ENCODE measurements at regions not wholly inside any gene's neighbourhood (a gene's known extent, or its start where the extent isn't known, plus 50 kb on each side); places are given as distances from the start of the nearest gene placed in this dataset.

DNA sequence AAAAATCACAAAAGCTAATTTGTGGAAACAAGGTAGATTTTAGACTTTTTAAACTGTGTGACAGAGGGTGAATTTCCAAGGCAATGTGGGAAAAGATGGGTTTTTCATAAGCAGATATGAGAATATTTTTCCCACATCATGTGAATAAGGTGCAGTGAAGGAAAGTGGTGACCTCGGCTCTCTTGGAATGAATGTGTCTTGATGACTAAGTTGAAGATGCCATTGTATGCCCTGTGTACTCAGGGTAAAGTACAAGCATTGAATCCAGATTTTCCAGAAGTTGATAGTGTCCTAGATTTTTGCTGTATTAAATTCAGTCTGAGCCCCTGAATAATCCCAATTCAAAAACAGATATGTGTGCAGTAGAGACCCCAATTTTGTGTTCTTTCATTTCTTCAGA lies 442.6 kb upstream of the ADGRL2 start:
- intact Hi-C loops (cut with DNase I) = no loop called here
- no peak for TF ChIP-seq POLR2AphosphoS5 (IDR thresholded peaks at IDR 0.05)
- TF ChIP-seq POLR2A (IDR thresholded peaks at IDR 0.05) = no peak

GRCh38 chr1:81351864-81352263 lies 448.9 kb upstream of the ADGRL2 start:
- Histone ChIP-seq H3K4me1 (replicated peaks) (no peaks in the 10 kb centered on the region), H3K36me3 (no peaks in the 10 kb centered on the region), H3K9me3 (no peaks in the 10 kb centered on the region), H3K4me3 (no peak overlapping the region), H3K27me3 (replicated peaks; ENCODE audit: insufficient read depth) (no peaks in the 10 kb centered on the region), H3K27ac (no peak overlapping the region)
- no peak for DNase-seq (ENCODE audit: low spot score)
- TF ChIP-seq CTCF (IDR thresholded peaks at IDR 0.05) (no peak), POLR2A (IDR thresholded peaks at IDR 0.05) (no peak), POLR2AphosphoS5 (IDR thresholded peaks at IDR 0.05) (no peak)
- intact Hi-C loops (cut with DNase I) = no loop called here
- 55% methylated on average over 5 of the region's 5 CpGs for WGBS

More for the DNA sequence above, 442.6 kb upstream of the ADGRL2 start:
- Histone ChIP-seq H3K9me3 (no peaks in the 10 kb centered on the region), H3K27me3 (replicated peaks; ENCODE audit: insufficient read depth) (no peaks in the 10 kb centered on the region), H3K4me3 (no peak overlapping the region), H3K36me3 (no peaks in the 10 kb centered on the region), H3K4me1 (replicated peaks) (no peaks in the 10 kb centered on the region), H3K27ac (no peak overlapping the region)
- WGBS = 97% methylated on average over 1 of the region's 1 CpG
- DNase-seq (ENCODE audit: low spot score) = no peak

DNA sequence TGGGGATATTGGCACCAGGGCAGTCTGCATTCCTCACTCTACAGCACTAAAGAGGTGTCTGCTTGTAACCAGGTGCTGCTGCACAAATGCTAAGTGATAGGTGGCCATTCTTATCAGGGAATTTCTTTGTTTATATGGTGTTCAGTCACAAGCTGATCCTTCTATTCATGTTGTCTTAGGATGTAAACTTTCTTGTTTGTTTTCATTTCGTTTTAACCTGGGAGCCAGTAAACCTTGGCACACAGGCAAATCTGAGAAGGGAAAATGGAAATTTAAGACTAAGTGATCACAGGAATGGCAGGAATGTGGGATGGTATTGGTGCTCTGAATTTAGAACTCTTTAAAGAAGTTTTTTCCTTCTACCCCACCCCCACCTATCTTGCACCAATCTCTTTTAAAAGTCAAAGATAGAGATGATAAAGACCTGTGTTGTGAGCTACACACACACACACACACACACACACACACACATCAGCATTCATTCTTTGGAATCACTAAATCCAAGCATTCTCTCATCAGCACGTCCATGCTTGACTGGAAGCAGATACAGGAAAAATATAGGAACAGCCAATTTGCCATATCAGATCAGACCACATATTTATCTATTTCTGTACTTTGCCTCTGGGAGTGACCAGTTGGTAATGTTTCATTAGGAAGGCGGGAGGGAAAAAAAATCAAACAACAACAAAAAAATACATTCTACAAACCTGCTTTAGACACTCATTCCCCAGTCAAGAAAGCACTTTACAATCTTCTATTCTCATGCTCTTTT lies 451.4 kb upstream of the ADGRL2 start:
- no peak for DNase-seq (ENCODE audit: low spot score)
- no peaks in the 10 kb centered on the region for H3K4me1 ChIP-seq (replicated peaks)
- intact Hi-C loops (cut with DNase I) = no loop called here
- no peak overlapping the region for H3K27ac ChIP-seq
- no peaks in the 10 kb centered on the region for H3K9me3 ChIP-seq
- no peaks in the 10 kb centered on the region for H3K27me3 ChIP-seq (replicated peaks; ENCODE audit: insufficient read depth)
- no peaks in the 10 kb centered on the region for H3K36me3 ChIP-seq
- no peak for TF ChIP-seq POLR2AphosphoS5 (IDR thresholded peaks at IDR 0.05)
- no peak for TF ChIP-seq CTCF (IDR thresholded peaks at IDR 0.05)
- TF ChIP-seq POLR2A (IDR thresholded peaks at IDR 0.05) = no peak
- H3K4me3 ChIP-seq = no peak overlapping the region
- 70% methylated on average over 3 of the region's 3 CpGs for WGBS

- Histone ChIP-seq H3K27ac (no peak overlapping the region), H3K36me3 (no peaks in the 10 kb centered on the region), H3K4me1 (replicated peaks) (no peaks in the 10 kb centered on the region), H3K27me3 (replicated peaks; ENCODE audit: insufficient read depth) (no peaks in the 10 kb centered on the region), H3K4me3 (no peak overlapping the region), H3K9me3 (no peaks in the 10 kb centered on the region)
- intact Hi-C loops (cut with DNase I) = no loop called here
- 96% methylated on average over 2 of the region's 2 CpGs for WGBS
- DNase-seq (ENCODE audit: low spot score) = no peak
- no peak for TF ChIP-seq CTCF (IDR thresholded peaks at IDR 0.05)
These were observed 455.6 kb upstream of the ADGRL2 start for GRCh38 chr1:81345110-81345509.

DNA sequence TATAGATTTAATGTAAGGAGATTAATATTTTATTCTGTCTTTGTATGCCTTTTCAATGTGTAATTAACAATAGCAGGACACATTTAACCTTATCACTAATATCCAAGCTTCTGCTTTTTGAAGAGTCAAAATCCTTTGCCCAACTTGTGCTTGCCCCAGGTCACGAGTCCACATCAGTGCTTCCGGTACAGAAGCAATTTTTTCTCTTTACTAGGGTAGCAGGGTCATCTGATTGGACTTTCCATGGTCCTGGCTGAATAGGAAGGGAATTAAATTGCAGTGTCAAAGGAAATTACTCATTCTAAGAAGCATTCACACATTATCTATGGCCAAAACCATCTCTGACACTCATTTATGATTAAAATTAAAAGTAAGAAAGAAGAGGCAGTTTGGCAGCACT lies 460.5 kb upstream of the ADGRL2 start:
- 60% methylated on average over 2 of the region's 2 CpGs for WGBS
- no peak overlapping the region for H3K27ac ChIP-seq
- TF ChIP-seq CTCF (IDR thresholded peaks at IDR 0.05) (no peak), POLR2A (IDR thresholded peaks at IDR 0.05) (no peak), POLR2AphosphoS5 (IDR thresholded peaks at IDR 0.05) (no peak)
- H3K9me3 ChIP-seq = no peaks in the 10 kb centered on the region
- no peak for DNase-seq (ENCODE audit: low spot score)
- no peaks in the 10 kb centered on the region for H3K36me3 ChIP-seq
- intact Hi-C loops (cut with DNase I) = no loop called here
- H3K4me3 ChIP-seq = no peak overlapping the region
- H3K4me1 ChIP-seq (replicated peaks) = no peaks in the 10 kb centered on the region
- H3K27me3 ChIP-seq (replicated peaks; ENCODE audit: insufficient read depth) = no peaks in the 10 kb centered on the region

All from prostate gland (tissue), 2 donors.